Hematopoietic multipotent progenitor cell treated with erythropoietin and hydrocortisone succinate and interleukin-3 and kit ligand, for 4 days (in vitro differentiated cells): ENCODE measurements at regions not wholly inside any gene's neighbourhood (a gene's known extent, or its start where the extent isn't known, plus 50 kb on each side); places are given as distances from the start of the nearest gene placed in this dataset.

Experiments used
- DNase-seq: peaks from one replicate; pipeline ENCODE4 v3.0.0-alpha.2; 2015

DNA sequence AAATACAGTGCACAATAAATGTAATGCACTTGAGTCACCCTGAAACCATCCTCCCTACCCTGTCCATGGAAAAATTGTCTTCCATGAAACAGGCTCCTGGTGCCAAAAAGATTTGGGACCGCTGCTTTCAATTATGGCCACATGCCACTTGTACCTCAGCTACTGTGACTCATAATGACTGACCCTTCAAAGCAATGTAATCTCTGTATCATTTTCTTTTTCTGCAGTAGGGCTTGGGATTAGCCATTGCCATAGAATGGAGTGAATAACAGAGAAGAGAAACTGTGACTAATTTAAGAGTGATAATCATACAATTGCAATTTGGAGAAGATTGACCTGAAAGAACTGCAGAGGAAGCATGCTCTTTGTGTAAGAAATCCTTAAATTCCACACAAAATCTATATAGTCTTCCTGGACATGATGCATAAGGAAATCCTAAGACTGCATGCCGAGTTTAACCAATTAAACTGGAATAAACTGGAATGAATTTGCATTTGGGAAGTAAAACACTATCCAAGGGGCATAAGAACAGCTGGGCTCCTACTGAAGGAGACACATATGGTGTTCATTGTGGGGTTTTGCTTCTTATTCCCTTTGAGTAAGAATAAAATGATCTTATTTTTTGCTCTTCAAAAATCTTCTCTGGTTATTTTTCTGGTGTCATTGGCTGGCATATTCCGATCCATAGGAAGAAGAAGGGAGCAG is 59.5 kb upstream of the SLC7A1 start:
- no peak for DNase-seq

- DNase-seq = no peak
Observed at GRCh38 chr13:29654384-29654783, 58.9 kb upstream of the SLC7A1 start.

DNA sequence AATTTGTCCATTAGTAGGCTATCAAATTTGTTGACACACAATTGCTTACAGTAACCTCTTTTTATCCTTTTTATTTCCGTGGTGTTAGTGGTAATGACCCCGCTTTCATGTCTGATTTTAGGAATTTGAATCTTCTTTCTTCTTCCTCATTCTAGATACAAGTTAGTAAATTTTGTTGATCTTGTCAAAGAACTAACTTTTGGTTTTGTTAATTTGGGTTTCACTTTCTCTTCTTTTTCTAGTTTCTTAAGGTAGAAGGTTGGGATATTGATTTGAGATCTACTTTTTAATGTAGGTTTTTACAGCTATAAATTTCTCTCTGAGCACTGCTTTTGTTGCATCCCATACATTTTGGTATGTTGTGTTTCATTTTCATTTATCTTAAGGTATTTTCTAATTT is 53.3 kb upstream of the SLC7A1 start:
- no peak for DNase-seq
